ENCODE measurements at regions not wholly inside any gene's neighbourhood (a gene's known extent, or its start where the extent isn't known, plus 50 kb on each side); places are given as distances from the start of the nearest gene placed in this dataset.

- no peak for TF ChIP-seq CTCF (IDR thresholded peaks at IDR 0.05)
- no peak for TF ChIP-seq POLR2A (IDR thresholded peaks at IDR 0.05)
- TF ChIP-seq POLR2AphosphoS5 (IDR thresholded peaks at IDR 0.05), result no peak
Measured at GRCh38 chr1:82395440-82395839, 594.7 kb downstream of the ADGRL2 start.

Measured in suprapubic skin (tissue), 4 donors.